Spleen (tissue), 11 donors: ENCODE measurements at regions not wholly inside any gene's neighbourhood (a gene's known extent, or its start where the extent isn't known, plus 50 kb on each side); places are given as distances from the start of the nearest gene placed in this dataset.

Experiments
- DNase-seq: peaks from one replicate; pipeline ENCODE4 v3.0.0-alpha.2; 2020
- H3K27ac ChIP-seq, 8 donors: fragments of 200-600 bp; sonication (generic) in 7 of 8; 1 replicate in 4 of 8; 2 replicates in 4 of 8; pipeline versions ENCODE4 v1.5.0 to v1.8.0; 2016 to 2021; ENCODE audit warnings: inconsistent platforms in 4 of 8, mild to moderate bottlenecking in 4 of 8, moderate library complexity in 1 of 8
- H3K27me3 ChIP-seq, 7 donors: fragments of 200-600 bp; sonication (generic) in 6 of 7; replicated peaks in 1 of 7; 1 replicate in 4 of 7; 2 replicates in 3 of 7; pipeline versions ENCODE4 v1.5.0 to v1.8.0; 2016 to 2021; ENCODE audit warnings: inconsistent platforms in 3 of 7, mild to moderate bottlenecking in 1 of 7
- H3K36me3 ChIP-seq, 6 donors: fragments of 200-600 bp; sonication (generic) in 5 of 6; 1 replicate in 4 of 6; 2 replicates in 2 of 6; pipeline versions ENCODE4 v1.5.0 to v1.8.0; 2016 to 2021; ENCODE audit warnings: inconsistent platforms in 2 of 6
- H3K4me1 ChIP-seq, 6 donors: fragments of 200-600 bp; sonication (generic) in 5 of 6; 1 replicate in 3 of 6; 2 replicates in 3 of 6; pipeline versions ENCODE4 v1.5.0 to v1.8.0; 2016 to 2021; ENCODE audit warnings: inconsistent platforms in 3 of 6
- H3K4me3 ChIP-seq, 8 donors: fragments of 200-600 bp; sonication (generic) in 7 of 8; 1 replicate in 4 of 8; 2 replicates in 4 of 8; pipeline versions ENCODE4 v1.5.0 to v1.8.0; 2016 to 2021; ENCODE audit warnings: inconsistent platforms in 4 of 8, mild to moderate bottlenecking in 4 of 8, moderate library complexity in 2 of 8
- H3K9me3 ChIP-seq, 8 donors: fragments of 200-600 bp; sonication (generic) in 7 of 8; 1 replicate in 4 of 8; 2 replicates in 4 of 8; pipeline versions ENCODE4 v1.5.0 to v1.8.0; 2016 to 2021; ENCODE audit warnings: inconsistent platforms in 4 of 8
- CTCF ChIP-seq, 11 experiments: fragments of 200-600 bp in 7 of 11; fragments of 450-650 bp in 4 of 11; sonication (generic) in 4 of 11; IDR thresholded peaks in 8 of 11; conservative IDR thresholded peaks in 3 of 11; 1 replicate in 7 of 11; 2 replicates in 4 of 11; pipeline versions ENCODE4 v1.4.0 to v1.8.0; 2016 to 2021; ENCODE audit warnings: antibody characterized with exemption in 11 of 11, inconsistent platforms in 4 of 11, mild to moderate bottlenecking in 1 of 11
- POLR2A ChIP-seq, 3 donors: fragments of 450-650 bp; IDR thresholded peaks; one replicate each; pipeline ENCODE4 v1.5.1; 2017; ENCODE audit warnings: antibody characterized with exemption in 3 of 3, mild to moderate bottlenecking in 1 of 3
- POLR2AphosphoS5 ChIP-seq, 3 donors: sonication (generic); formaldehyde crosslinking; IDR thresholded peaks; one replicate each; pipeline ENCODE4 v1.5.1; 2017; ENCODE audit warnings: antibody characterized with exemption in 3 of 3
- WGBS, 5 donors: extraction: QIAGEN DNeasy Blood & Tissue Kit in 3 of 5; methylation state at CpG; one replicate each; pipeline versions ENCODE4 v1.1.5 to v1.1.7; 2013 to 2018; 5-methylcytosine and 5-hydroxymethylcytosine counted together
- intact Hi-C: fragments of 100-400 bp; cut with DNase I; formaldehyde crosslinking; loops from one replicate; pipeline ENCODE4 v1.15.0; 2023; ENCODE audit warnings: low total_unique reads
- donor health status: healthy with polysubstance abuse.
- donor health status: DM: no; HTN: no; CAD: no; lungs with moderate emphysema.
- donor health status: DM: no; HTN: no; CAD: no.
- donor health status: Bipolar disorder and iron deficiency.
- donor health status: healthy.
- donor health status: DM: no; HTN: no; CAD: no.
- donor health status: DM: yes; HTN: yes; CAD: no.

GRCh38 chr9:99447951-99448350 lies 225.9 kb downstream of the SEC61B start:
- Histone ChIP-seq H3K27ac (no peak overlapping the region), H3K4me3 (no peak overlapping the region), H3K9me3 (no peaks in the 10 kb centered on the region), H3K4me1 (no peaks in the 10 kb centered on the region), H3K27me3 (peaks cover 0 to 5% (median 0%) of the 10 kb centered on the region in 7 donors), H3K36me3 (no peaks in the 10 kb centered on the region)
- no peak for DNase-seq
- intact Hi-C loops = no loop called here
- no peak for TF ChIP-seq POLR2A (IDR thresholded peaks at IDR 0.05)
- TF ChIP-seq POLR2AphosphoS5 (IDR thresholded peaks at IDR 0.05) = no peak
- TF ChIP-seq CTCF (IDR thresholded peaks at IDR 0.05 in 8 of 11, conservative IDR thresholded peaks at IDR 0.05 in 3 of 11) = no peak

- TF ChIP-seq CTCF (IDR thresholded peaks at IDR 0.05 in 8 of 11, conservative IDR thresholded peaks at IDR 0.05 in 3 of 11) (no peak), POLR2AphosphoS5 (IDR thresholded peaks at IDR 0.05) (no peak), POLR2A (IDR thresholded peaks at IDR 0.05) (no peak)
- intact Hi-C loops = no loop called here
These were observed 227.6 kb downstream of the SEC61B start for GRCh38 chr9:99449726-99450125.

DNA sequence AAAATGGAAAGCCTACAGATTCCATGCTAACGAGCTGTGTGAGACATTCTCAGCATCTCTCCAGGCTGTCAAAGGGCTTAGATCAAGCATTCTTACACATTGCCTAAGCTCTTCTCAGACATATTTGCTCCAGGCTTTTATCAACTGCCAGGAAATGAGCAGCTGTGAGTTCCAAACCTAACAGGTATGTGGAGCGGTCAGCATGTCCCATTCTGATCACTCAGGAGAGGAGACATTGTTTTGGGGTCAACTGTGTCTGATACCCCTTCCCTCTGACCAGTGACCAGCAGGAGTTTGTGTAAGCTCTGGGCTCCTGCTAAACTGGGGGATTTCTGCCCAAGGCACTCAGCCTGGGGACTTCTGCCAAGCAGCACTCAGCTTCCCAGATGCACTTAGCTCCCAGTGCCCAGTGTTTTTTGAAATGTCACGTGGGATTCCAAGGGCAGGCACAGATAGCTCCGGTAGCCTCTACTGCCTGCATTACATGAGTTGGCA lies 229.1 kb downstream of the SEC61B start:
- H3K4me3 ChIP-seq = no peak overlapping the region
- 56 to 93% (median 78%) methylated on average over 4 of the region's 4 CpGs for WGBS, 5 donors
- H3K4me1 ChIP-seq = no peaks in the 10 kb centered on the region
- peaks cover 0 to 5% (median 0%) of the 10 kb centered on the region in 7 donors for H3K27me3 ChIP-seq
- H3K9me3 ChIP-seq = no peaks in the 10 kb centered on the region
- no peaks in the 10 kb centered on the region for H3K36me3 ChIP-seq
- H3K27ac ChIP-seq = no peak overlapping the region
- DNase-seq = no peak
- TF ChIP-seq POLR2A (IDR thresholded peaks at IDR 0.05) (no peak), POLR2AphosphoS5 (IDR thresholded peaks at IDR 0.05) (no peak), CTCF (IDR thresholded peaks at IDR 0.05 in 8 of 11, conservative IDR thresholded peaks at IDR 0.05 in 3 of 11) (no peak)
- intact Hi-C loops = no loop called here

More at GRCh38 chr9:99449726-99450125, 227.6 kb downstream of the SEC61B start:
- H3K27me3 ChIP-seq = peaks cover 0 to 5% (median 0%) of the 10 kb centered on the region in 7 donors
- DNase-seq = no peak
- H3K36me3 ChIP-seq = no peaks in the 10 kb centered on the region
- no peak overlapping the region for H3K4me3 ChIP-seq
- H3K4me1 ChIP-seq = no peaks in the 10 kb centered on the region
- H3K27ac ChIP-seq = no peak overlapping the region
- 70 to 79% (median 75%) methylated on average over 1 of the region's 1 CpG for WGBS, 5 donors
- H3K9me3 ChIP-seq = no peaks in the 10 kb centered on the region

DNA sequence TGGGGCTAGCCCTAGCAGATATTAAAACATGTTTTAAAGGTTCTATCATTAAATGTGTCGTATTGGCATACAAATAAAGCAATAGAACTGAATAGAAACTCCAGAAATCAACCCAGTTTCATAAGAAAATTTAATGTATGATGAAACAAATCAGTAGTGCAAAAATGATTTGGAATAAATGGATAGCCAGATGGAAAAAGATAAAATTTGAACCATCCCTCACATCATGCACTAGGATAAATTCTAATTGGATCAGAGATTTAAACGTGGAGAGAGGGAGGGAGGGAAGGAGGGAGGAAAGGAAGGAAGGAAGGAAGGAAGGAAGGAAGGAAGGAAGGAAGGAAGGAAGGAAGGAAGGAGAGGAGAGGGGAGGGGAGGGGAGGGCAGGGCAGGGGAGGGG lies 235.3 kb downstream of the SEC61B start:
- intact Hi-C loops = no loop called here
- DNase-seq = no peak
- no peak for TF ChIP-seq CTCF (IDR thresholded peaks at IDR 0.05 in 8 of 11, conservative IDR thresholded peaks at IDR 0.05 in 3 of 11)
- TF ChIP-seq POLR2A (IDR thresholded peaks at IDR 0.05) = no peak
- TF ChIP-seq POLR2AphosphoS5 (IDR thresholded peaks at IDR 0.05) = no peak
- Histone ChIP-seq H3K36me3 (no peaks in the 10 kb centered on the region), H3K27me3 (no peaks in the 10 kb centered on the region), H3K4me3 (no peak overlapping the region), H3K4me1 (no peaks in the 10 kb centered on the region), H3K27ac (no peak overlapping the region), H3K9me3 (no peaks in the 10 kb centered on the region)
- 53 to 76% (median 58%) methylated on average over 2 of the region's 2 CpGs for WGBS, 5 donors
